Calu3 (cell line): ENCODE measurements at regions not wholly inside any gene's neighbourhood (a gene's known extent, or its start where the extent isn't known, plus 50 kb on each side); places are given as distances from the start of the nearest gene placed in this dataset.

Experiments used
- BruUV-seq: library from RNA; stranded (reverse); fragments of 400-500 nt; replicated peaks from 2 replicates; lab custom pipeline; 2021; lab: Mats Ljungman, UMichigan
- CTCF ChIA-PET: fragments of 300-600 bp; sonication (Branson Sonifier 250); formaldehyde crosslinking; loops from one replicate; lab custom pipeline; 2022; ENCODE audit warnings: antibody characterized with exemption; lab: Charles Lee
- DNase-seq: peaks from one replicate; pipeline ENCODE4 v3.0.0; 2022
- H3K27ac Mint-ChIP-seq: one replicate; pipeline ENCODE4 v1.8.0; 2022; ENCODE audit warnings: mixed read lengths; ENCODE audit not compliant: unreplicated experiment
- H3K27me3 Mint-ChIP-seq: one replicate; pipeline ENCODE4 v1.8.0; 2022; ENCODE audit warnings: mixed read lengths; ENCODE audit not compliant: unreplicated experiment
- H3K36me3 Mint-ChIP-seq: one replicate; pipeline ENCODE4 v1.8.0; 2022; ENCODE audit warnings: mild to moderate bottlenecking, moderate library complexity, mixed read lengths; ENCODE audit not compliant: insufficient read depth, unreplicated experiment
- H3K4me1 Mint-ChIP-seq: one replicate; pipeline ENCODE4 v1.8.0; 2022; ENCODE audit warnings: mild to moderate bottlenecking, low read depth, mixed read lengths; ENCODE audit not compliant: unreplicated experiment
- H3K4me3 Mint-ChIP-seq: one replicate; pipeline ENCODE4 v1.8.0; 2022; ENCODE audit warnings: mild to moderate bottlenecking, low read depth, moderate library complexity, mixed read lengths; ENCODE audit not compliant: unreplicated experiment
- H3K9me3 Mint-ChIP-seq: one replicate; pipeline ENCODE4 v1.8.0; 2022; ENCODE audit warnings: low read depth, mixed read lengths; ENCODE audit not compliant: unreplicated experiment
- intact Hi-C: fragments of 100-400 bp; cut with micrococcal nuclease; formaldehyde crosslinking; loops from one replicate; pipeline ENCODE4 v1.10.0; 2022; ENCODE audit not compliant: unreplicated experiment
- TF ChIP-seq, protein P1 (sequence below): fragments of 200-600 bp; IDR thresholded peaks from one replicate; pipeline ENCODE4 v1.8.0; 2022; ENCODE audit warnings: antibody characterized with exemption; ENCODE audit not compliant: unreplicated experiment

DNA sequence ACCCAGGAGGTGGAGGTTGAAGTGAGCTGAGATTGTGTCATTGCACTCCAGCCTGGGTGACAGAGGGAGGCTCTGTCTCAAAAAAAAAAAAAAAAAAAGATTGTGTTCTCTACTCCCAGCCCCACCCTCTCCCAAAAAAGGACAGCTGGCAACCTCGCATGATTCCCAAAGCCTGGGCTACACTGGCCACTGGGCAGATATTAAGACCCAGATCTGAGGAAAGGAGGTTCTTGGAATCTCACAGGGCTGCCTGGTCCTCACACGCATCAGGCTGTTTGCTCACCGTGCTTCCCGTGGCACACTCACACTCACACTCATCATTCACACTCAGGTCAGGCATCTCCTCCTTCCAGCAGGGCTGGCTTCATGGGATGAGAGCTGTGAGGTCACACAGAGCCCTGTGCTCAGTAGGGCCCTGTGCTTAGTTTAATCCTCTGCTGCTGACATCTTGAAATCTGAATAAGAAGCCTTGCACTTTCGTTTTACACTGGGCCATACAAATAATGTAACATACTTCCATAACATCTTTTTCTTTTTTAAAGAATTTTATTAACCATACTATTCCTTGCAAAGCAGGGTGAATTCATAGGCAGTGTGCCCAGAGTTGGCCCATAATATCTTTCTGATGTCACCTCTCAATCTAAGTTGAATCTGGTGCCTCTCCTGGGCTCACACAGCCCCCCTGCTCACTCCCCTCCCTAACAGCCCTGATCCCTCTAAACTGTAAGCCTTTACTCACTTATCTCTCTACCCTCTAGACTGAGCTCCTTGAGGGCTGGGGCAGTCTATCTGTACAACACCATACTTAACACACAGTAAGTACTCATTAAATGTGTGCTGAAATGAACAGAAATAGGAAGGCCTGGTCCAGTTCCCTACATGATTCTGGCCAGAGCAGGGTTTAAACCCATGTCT lies 50.2 kb upstream of the C15orf39 start:
- peaks cover 15% of the 10 kb centered on the region for H3K4me1 Mint-ChIP-seq
- no peak overlapping the region for H3K27ac Mint-ChIP-seq
- BruUV-seq: no TSS peak
- intact Hi-C loops: loop anchor here (10.0 kb wide), 1 partner anchor 53 kb away; the partner anchor contains the start of gene C15orf39
- H3K9me3 Mint-ChIP-seq: no peaks in the 10 kb centered on the region
- H3K27me3 Mint-ChIP-seq: no peaks in the 10 kb centered on the region
- TF ChIP-seq, protein P1, sequence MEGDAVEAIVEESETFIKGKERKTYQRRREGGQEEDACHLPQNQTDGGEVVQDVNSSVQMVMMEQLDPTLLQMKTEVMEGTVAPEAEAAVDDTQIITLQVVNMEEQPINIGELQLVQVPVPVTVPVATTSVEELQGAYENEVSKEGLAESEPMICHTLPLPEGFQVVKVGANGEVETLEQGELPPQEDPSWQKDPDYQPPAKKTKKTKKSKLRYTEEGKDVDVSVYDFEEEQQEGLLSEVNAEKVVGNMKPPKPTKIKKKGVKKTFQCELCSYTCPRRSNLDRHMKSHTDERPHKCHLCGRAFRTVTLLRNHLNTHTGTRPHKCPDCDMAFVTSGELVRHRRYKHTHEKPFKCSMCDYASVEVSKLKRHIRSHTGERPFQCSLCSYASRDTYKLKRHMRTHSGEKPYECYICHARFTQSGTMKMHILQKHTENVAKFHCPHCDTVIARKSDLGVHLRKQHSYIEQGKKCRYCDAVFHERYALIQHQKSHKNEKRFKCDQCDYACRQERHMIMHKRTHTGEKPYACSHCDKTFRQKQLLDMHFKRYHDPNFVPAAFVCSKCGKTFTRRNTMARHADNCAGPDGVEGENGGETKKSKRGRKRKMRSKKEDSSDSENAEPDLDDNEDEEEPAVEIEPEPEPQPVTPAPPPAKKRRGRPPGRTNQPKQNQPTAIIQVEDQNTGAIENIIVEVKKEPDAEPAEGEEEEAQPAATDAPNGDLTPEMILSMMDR: no peak
- no peak for DNase-seq
- H3K36me3 Mint-ChIP-seq: peaks cover 2% of the 10 kb centered on the region
- CTCF ChIA-PET: interaction anchor here (1.2 kb wide), 1 partner anchor 46 kb away, joined by 4 read pairs; no protein-coding TSS in a partner anchor
- no peak overlapping the region for H3K4me3 Mint-ChIP-seq
